Activated CD4-positive, alpha-beta memory T cell treated with anti-CD3 and anti-CD28 coated beads for 36 hours (primary cell): ENCODE measurements at regions not wholly inside any gene's neighbourhood (a gene's known extent, or its start where the extent isn't known, plus 50 kb on each side); places are given as distances from the start of the nearest gene placed in this dataset.
"Not testable (repeated sequence)": the region's sequence is repeated elsewhere in the genome, so short reads cannot be mapped to it uniquely, and the experiment has no call there.

Experiments used
- CTCF ChIA-PET: fragments of 350-600 bp; sonication (Branson Sonifier 250); formaldehyde crosslinking; loops from one replicate; lab custom pipeline; 2021; ENCODE audit warnings: antibody characterized with exemption, inconsistent platforms; lab: Charles Lee
- POLR2A ChIA-PET: fragments of 350-600 bp; sonication (Branson Sonifier 250); formaldehyde crosslinking; loops from one replicate; lab custom pipeline; 2021; ENCODE audit warnings: antibody characterized with exemption; lab: Charles Lee
- DNase-seq: peaks from one replicate; pipeline ENCODE4 v3.0.0-alpha.2; 2020
- H3K27ac Mint-ChIP-seq: one replicate; pipeline ENCODE4 v1.8.0; 2021; ENCODE audit warnings: mixed read lengths
- H3K27me3 Mint-ChIP-seq: one replicate; pipeline ENCODE4 v1.8.0; 2021; ENCODE audit warnings: mixed read lengths
- H3K36me3 Mint-ChIP-seq: one replicate; pipeline ENCODE4 v1.8.0; 2021; ENCODE audit warnings: mixed read lengths
- H3K4me1 Mint-ChIP-seq: one replicate; pipeline ENCODE4 v1.8.0; 2021; ENCODE audit warnings: low read depth, mixed read lengths
- H3K4me3 Mint-ChIP-seq: one replicate; pipeline ENCODE4 v1.8.0; 2021; ENCODE audit warnings: mild to moderate bottlenecking, mixed read lengths
- H3K9me3 Mint-ChIP-seq: one replicate; pipeline ENCODE4 v1.8.0; 2021; ENCODE audit warnings: mixed read lengths
- intact Hi-C: fragments of 100-400 bp; cut with micrococcal nuclease; formaldehyde crosslinking; loops from one replicate; pipeline ENCODE4 v1.15.1; 2023

DNA sequence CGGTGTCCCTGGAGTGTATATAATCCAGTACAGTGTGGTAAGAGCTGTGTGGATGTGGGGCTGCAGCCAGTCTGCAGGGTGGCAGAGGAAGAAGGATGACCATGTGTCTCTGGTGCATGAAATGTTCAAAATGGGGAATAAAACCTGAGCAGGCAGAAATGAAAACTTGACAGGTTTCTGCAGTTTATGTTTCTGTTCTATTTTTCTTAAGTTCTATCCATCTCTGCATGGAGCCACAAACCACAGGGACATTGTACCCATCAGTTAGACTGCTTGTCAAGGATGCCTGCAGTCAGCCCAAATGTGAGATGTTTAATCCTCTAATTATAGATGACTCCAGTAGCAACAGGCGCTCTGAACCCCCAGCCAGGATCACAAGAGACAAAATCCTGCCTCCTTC lies 216.7 kb downstream of the IL20RB start:
- CTCF ChIA-PET: no interaction called here
- H3K27ac Mint-ChIP-seq: no peak overlapping the region
- peaks cover 5% of the 10 kb centered on the region for H3K27me3 Mint-ChIP-seq
- no peaks in the 10 kb centered on the region for H3K9me3 Mint-ChIP-seq
- DNase-seq: no peak
- no peaks in the 10 kb centered on the region for H3K36me3 Mint-ChIP-seq
- intact Hi-C loops: no loop called here
- no peaks in the 10 kb centered on the region for H3K4me1 Mint-ChIP-seq
- POLR2A ChIA-PET: no interaction called here
- no peak overlapping the region for H3K4me3 Mint-ChIP-seq

DNA sequence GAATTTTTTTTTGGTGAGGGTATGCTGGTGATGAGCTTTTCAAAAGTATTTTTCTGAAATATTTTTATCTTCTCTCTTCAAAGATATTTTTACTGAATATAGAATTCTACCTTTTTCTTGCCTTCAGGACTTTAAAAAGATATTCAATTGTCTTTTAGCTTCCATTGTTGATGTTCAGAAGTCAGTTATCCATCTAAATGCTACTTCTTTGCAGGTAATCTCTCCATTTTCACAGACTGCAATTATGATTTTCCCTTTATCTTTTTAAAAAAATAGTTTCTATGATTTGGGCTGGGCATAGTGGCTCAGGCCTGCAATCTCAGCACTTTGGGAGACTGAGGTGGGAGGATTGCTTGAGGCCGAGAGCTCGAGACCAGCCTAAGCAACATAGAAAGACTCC lies 222.4 kb downstream of the IL20RB start:
- Mint-ChIP-seq H3K4me3 (no peak overlapping the region), H3K27ac (no peak overlapping the region), H3K27me3 (peaks cover 3% of the 10 kb centered on the region), H3K4me1 (no peaks in the 10 kb centered on the region), H3K36me3 (no peaks in the 10 kb centered on the region), H3K9me3 (no peaks in the 10 kb centered on the region)
- ChIA-PET POLR2A (interaction anchor here (0.7 kb wide), 1 partner anchor 11 kb away, joined by 3 read pairs; no protein-coding TSS in a partner anchor), CTCF (no interaction called here)
- intact Hi-C loops: no loop called here
- no peak for DNase-seq

- H3K9me3 Mint-ChIP-seq: no peaks in the 10 kb centered on the region
- no peak for DNase-seq
- H3K4me1 Mint-ChIP-seq: no peaks in the 10 kb centered on the region
- ChIA-PET POLR2A (interaction anchor here (0.5 kb wide), 1 partner anchor 11 kb away, joined by 3 read pairs; no protein-coding TSS in a partner anchor), CTCF (no interaction called here)
- intact Hi-C loops: no loop called here
- H3K27ac Mint-ChIP-seq: no peak overlapping the region
- no peak overlapping the region for H3K4me3 Mint-ChIP-seq
- H3K27me3 Mint-ChIP-seq: peaks cover 2% of the 10 kb centered on the region
- no peaks in the 10 kb centered on the region for H3K36me3 Mint-ChIP-seq
Observed at GRCh38 chr3:137191133-137191923, 233.5 kb downstream of the IL20RB start.

- DNase-seq: no peak
- Mint-ChIP-seq H3K36me3 (no peaks in the 10 kb centered on the region), H3K27me3 (peaks cover 2% of the 10 kb centered on the region), H3K4me3 (no peak overlapping the region), H3K9me3 (no peaks in the 10 kb centered on the region), H3K27ac (no peak overlapping the region), H3K4me1 (no peaks in the 10 kb centered on the region)
- CTCF ChIA-PET: no interaction called here
- intact Hi-C loops: no loop called here
- POLR2A ChIA-PET: no interaction called here
Observed at GRCh38 chr3:137191951-137192350, 234.2 kb downstream of the IL20RB start.

GRCh38 chr3:137194301-137194700 lies 236.5 kb downstream of the IL20RB start:
- Mint-ChIP-seq H3K27me3 (peaks cover 2% of the 10 kb centered on the region), H3K4me3 (no peak overlapping the region), H3K9me3 (peaks cover under 1% of the 10 kb centered on the region), H3K27ac (no peak overlapping the region), H3K4me1 (no peaks in the 10 kb centered on the region), H3K36me3 (no peaks in the 10 kb centered on the region)
- DNase-seq: no peak
- ChIA-PET CTCF (no interaction called here), POLR2A (no interaction called here)
- intact Hi-C loops: no loop called here

DNA sequence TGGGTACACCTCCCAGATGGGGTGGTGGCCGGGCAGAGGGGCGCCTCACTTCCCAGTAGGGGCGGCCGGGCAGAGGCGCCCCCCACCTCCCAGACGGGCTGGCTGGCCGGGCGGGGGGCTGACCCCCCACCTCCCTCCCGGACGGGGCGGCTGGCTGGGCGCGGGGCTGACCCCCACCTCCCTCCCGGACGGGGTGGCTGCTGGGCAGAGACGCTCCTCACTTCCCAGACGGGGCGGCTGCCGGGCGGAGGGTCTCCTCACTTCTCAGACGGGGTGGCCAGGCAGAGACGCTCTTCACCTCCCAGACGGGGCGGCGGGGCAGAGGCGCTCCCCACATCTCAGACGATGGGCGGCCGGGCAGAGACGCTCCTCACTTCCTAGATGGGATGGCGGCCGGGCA lies 240.6 kb downstream of the IL20RB start:
- H3K9me3 Mint-ChIP-seq, H3K4me1 Mint-ChIP-seq, POLR2A ChIA-PET, H3K36me3 Mint-ChIP-seq, H3K27ac Mint-ChIP-seq, intact Hi-C loops, H3K4me3 Mint-ChIP-seq, DNase-seq, H3K27me3 Mint-ChIP-seq, CTCF ChIA-PET: not testable (repeated sequence)

- H3K4me1 Mint-ChIP-seq: no peaks in the 10 kb centered on the region
- H3K27me3 Mint-ChIP-seq: no peaks in the 10 kb centered on the region
- peaks cover 4% of the 10 kb centered on the region for H3K9me3 Mint-ChIP-seq
- no peak overlapping the region for H3K4me3 Mint-ChIP-seq
- DNase-seq: no peak
- H3K36me3 Mint-ChIP-seq: no peaks in the 10 kb centered on the region
- intact Hi-C loops: no loop called here
- CTCF ChIA-PET: no interaction called here
- no peak overlapping the region for H3K27ac Mint-ChIP-seq
- POLR2A ChIA-PET: no interaction called here
Observed at GRCh38 chr3:137199678-137200077, 241.9 kb downstream of the IL20RB start.

- intact Hi-C loops: no loop called here
- H3K4me1 Mint-ChIP-seq: no peaks in the 10 kb centered on the region
- ChIA-PET CTCF (no interaction called here), POLR2A (no interaction called here)
- DNase-seq: no peak
- H3K9me3 Mint-ChIP-seq: peaks cover 4% of the 10 kb centered on the region
- H3K27me3 Mint-ChIP-seq: no peaks in the 10 kb centered on the region
- H3K27ac Mint-ChIP-seq: no peak overlapping the region
- H3K36me3 Mint-ChIP-seq: no peaks in the 10 kb centered on the region
- no peak overlapping the region for H3K4me3 Mint-ChIP-seq
Observed at GRCh38 chr3:137201066-137201465, 243.3 kb downstream of the IL20RB start.

DNA sequence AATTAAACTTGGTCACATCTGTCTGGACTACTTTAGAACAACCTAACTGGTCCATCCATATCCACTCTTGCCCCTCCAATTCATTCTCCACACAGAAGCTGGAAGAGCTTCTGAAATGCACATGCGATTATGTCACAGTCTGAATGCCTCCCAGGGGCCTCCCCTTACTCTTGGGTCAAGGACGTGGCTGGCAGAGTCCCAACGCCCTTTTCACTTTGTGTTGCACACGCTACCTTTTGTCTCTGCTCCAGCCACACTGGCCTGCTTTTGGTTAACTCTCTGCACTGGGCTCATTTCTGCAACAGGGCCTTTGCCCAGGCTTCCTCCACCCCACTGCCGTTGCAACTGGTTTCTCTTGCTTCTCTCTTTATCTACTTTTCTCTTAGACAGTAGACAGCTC lies 245.2 kb downstream of the IL20RB start:
- no peak overlapping the region for H3K4me3 Mint-ChIP-seq
- no peak overlapping the region for H3K27ac Mint-ChIP-seq
- CTCF ChIA-PET: no interaction called here
- H3K4me1 Mint-ChIP-seq: no peaks in the 10 kb centered on the region
- no peaks in the 10 kb centered on the region for H3K36me3 Mint-ChIP-seq
- DNase-seq: no peak
- POLR2A ChIA-PET: no interaction called here
- peaks cover 4% of the 10 kb centered on the region for H3K9me3 Mint-ChIP-seq
- no peaks in the 10 kb centered on the region for H3K27me3 Mint-ChIP-seq
- intact Hi-C loops: no loop called here

DNA sequence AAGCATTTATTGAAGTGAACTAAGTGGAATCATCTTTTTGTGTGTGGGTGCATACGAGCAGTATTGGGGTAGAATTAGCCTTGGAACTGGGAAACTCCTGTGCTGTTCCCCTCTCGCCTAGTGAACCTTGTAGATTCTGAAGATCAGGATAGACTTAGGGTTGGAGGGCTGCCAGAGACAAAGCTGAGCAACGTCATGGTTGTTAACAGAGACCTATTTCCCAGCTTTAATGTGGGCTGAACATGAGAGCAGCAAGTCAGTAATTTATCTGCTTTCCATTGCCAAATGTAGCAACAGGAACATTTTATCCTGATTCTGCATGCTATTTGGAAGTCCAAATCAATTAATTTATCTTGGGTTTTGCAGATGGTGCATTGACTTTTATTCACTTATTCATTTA lies 246.6 kb downstream of the IL20RB start:
- intact Hi-C loops: no loop called here
- ChIA-PET CTCF (no interaction called here), POLR2A (no interaction called here)
- no peak for DNase-seq
- Mint-ChIP-seq H3K36me3 (no peaks in the 10 kb centered on the region), H3K27me3 (no peaks in the 10 kb centered on the region), H3K4me3 (no peak overlapping the region), H3K27ac (no peak overlapping the region), H3K4me1 (no peaks in the 10 kb centered on the region), H3K9me3 (peaks cover 2% of the 10 kb centered on the region)

- H3K27ac Mint-ChIP-seq: no peak overlapping the region
- intact Hi-C loops: no loop called here
- no peak overlapping the region for H3K4me3 Mint-ChIP-seq
- DNase-seq: no peak
- no peaks in the 10 kb centered on the region for H3K4me1 Mint-ChIP-seq
- ChIA-PET CTCF (no interaction called here), POLR2A (no interaction called here)
- H3K9me3 Mint-ChIP-seq: no peaks in the 10 kb centered on the region
- H3K27me3 Mint-ChIP-seq: no peaks in the 10 kb centered on the region
- no peaks in the 10 kb centered on the region for H3K36me3 Mint-ChIP-seq
Observed at GRCh38 chr3:137205394-137206045, 247.7 kb downstream of the IL20RB start.

- no peaks in the 10 kb centered on the region for H3K27me3 Mint-ChIP-seq
- DNase-seq: no peak
- H3K4me1 Mint-ChIP-seq: no peaks in the 10 kb centered on the region
- H3K4me3 Mint-ChIP-seq: no peak overlapping the region
- H3K27ac Mint-ChIP-seq: no peak overlapping the region
- H3K9me3 Mint-ChIP-seq: no peaks in the 10 kb centered on the region
- H3K36me3 Mint-ChIP-seq: no peaks in the 10 kb centered on the region
- ChIA-PET CTCF (no interaction called here), POLR2A (no interaction called here)
- intact Hi-C loops: no loop called here
Observed at GRCh38 chr3:137207616-137208015, 249.8 kb downstream of the IL20RB start.

GRCh38 chr3:137217733-137218132 lies 259.9 kb downstream of the IL20RB start:
- no peaks in the 10 kb centered on the region for H3K4me1 Mint-ChIP-seq
- H3K27ac Mint-ChIP-seq: no peak overlapping the region
- DNase-seq: no peak
- ChIA-PET CTCF (no interaction called here), POLR2A (no interaction called here)
- no peaks in the 10 kb centered on the region for H3K27me3 Mint-ChIP-seq
- no peak overlapping the region for H3K4me3 Mint-ChIP-seq
- no peaks in the 10 kb centered on the region for H3K36me3 Mint-ChIP-seq
- H3K9me3 Mint-ChIP-seq: peaks cover 2% of the 10 kb centered on the region
- intact Hi-C loops: no loop called here
